SK-N-SH (cell line): ENCODE measurements at regions not wholly inside any gene's neighbourhood (a gene's known extent, or its start where the extent isn't known, plus 50 kb on each side); places are given as distances from the start of the nearest gene placed in this dataset.

Experiments used
- CTCF ChIA-PET: fragments of 300-600, 350-600 bp; formaldehyde crosslinking; extraction: SDS; loops from one replicate; lab custom pipeline; 2021; lab: Yijun Ruan, JAX
- POLR2A ChIA-PET: fragments of 350-600 bp; sonication (Branson Sonifier 250); formaldehyde crosslinking; extraction: SDS; loops from one replicate; lab custom pipeline; 2020; ENCODE audit warnings: antibody characterized with exemption, inconsistent platforms; lab: Yijun Ruan, JAX
- DNase-seq: peaks from one replicate; pipeline ENCODE4 v3.0.0; 2012
- H2AFZ ChIP-seq: fragments of 200-600 bp; sonication (generic); 2 replicates; pipeline ENCODE4 v1.8.1; 2016; ENCODE audit warnings: antibody characterized with exemption, mild to moderate bottlenecking, low read depth
- H3F3A ChIP-seq: fragments of 200-600 bp; sonication (generic); replicated peaks from 2 replicates; pipeline ENCODE3; 2016; ENCODE audit warnings: antibody characterized with exemption, mild to moderate bottlenecking; ENCODE audit not compliant: insufficient read depth
- H3K27ac ChIP-seq, 2 experiments: fragments of 200-500 bp in 1 of 2; fragments of 200-600 bp in 1 of 2; sonication (Bioruptor generic) in 1 of 2; sonication (generic), shearing (Covaris generic) in 1 of 2; 2 replicates each; pipeline versions ENCODE4 v1.5.1 to v1.6.1; 2014 to 2016; ENCODE audit warnings: low read depth in 2 of 2, inconsistent platforms in 1 of 2, low read length in 1 of 2, mild to moderate bottlenecking in 1 of 2, mixed read lengths in 1 of 2
- H3K27me3 ChIP-seq: fragments of 200-600 bp; sonication (generic), shearing (Covaris generic); 2 replicates; pipeline ENCODE4 v1.6.1; 2016; ENCODE audit warnings: mixed run types; ENCODE audit not compliant: insufficient read depth
- H3K36me3 ChIP-seq, 2 experiments: fragments of 200-500 bp in 1 of 2; fragments of 200-600 bp in 1 of 2; sonication (Bioruptor generic) in 1 of 2; sonication (generic) in 1 of 2; replicated peaks in 1 of 2; 2 replicates each; pipeline versions ENCODE3 to v1.5.1; 2014 to 2016; ENCODE audit warnings: low read length in 1 of 2, mild to moderate bottlenecking in 1 of 2; ENCODE audit not compliant: insufficient read depth in 2 of 2, control insufficient read depth in 1 of 2
- H3K4me1 ChIP-seq, 2 experiments: fragments of 200-500 bp in 1 of 2; fragments of 200-600 bp in 1 of 2; sonication (Bioruptor generic) in 1 of 2; sonication (generic), shearing (Covaris generic) in 1 of 2; 2 replicates each; pipeline versions ENCODE4 v1.5.1 to v1.6.1; 2014 to 2016; ENCODE audit warnings: low read depth in 1 of 2, low read length in 1 of 2, mixed run types in 1 of 2; ENCODE audit not compliant: insufficient read depth in 2 of 2, control insufficient read depth in 1 of 2
- H3K4me2 ChIP-seq: fragments of 200-600 bp; sonication (generic), shearing (Covaris generic); 2 replicates; pipeline ENCODE4 v1.6.1; 2017; ENCODE audit warnings: mixed run types
- H3K4me3 ChIP-seq, 2 experiments: fragments of 200-500 bp in 1 of 2; fragments of 200-600 bp in 1 of 2; sonication (Bioruptor generic) in 1 of 2; sonication (generic), shearing (Covaris generic) in 1 of 2; 2 replicates each; pipeline versions ENCODE4 v1.5.1 to v1.8.1; 2014 to 2016; ENCODE audit warnings: low read depth in 2 of 2, inconsistent platforms in 1 of 2, low read length in 1 of 2, mild to moderate bottlenecking in 1 of 2, mixed read lengths in 1 of 2, moderate library complexity in 1 of 2
- H3K79me2 ChIP-seq: fragments of 200-600 bp; sonication (generic); 2 replicates; pipeline ENCODE4 v1.8.1; 2017; ENCODE audit warnings: mild to moderate bottlenecking; ENCODE audit not compliant: insufficient read depth
- H3K9ac ChIP-seq: fragments of 200-600 bp; sonication (generic); 2 replicates; pipeline ENCODE4 v1.6.1; 2017; ENCODE audit warnings: mixed run types
- H3K9me2 ChIP-seq: fragments of 200-600 bp; sonication (generic); 2 replicates; pipeline ENCODE4 v1.6.1; 2017; ENCODE audit warnings: mixed run types
- H3K9me3 ChIP-seq: fragments of 200-600 bp; sonication (generic); 2 replicates; pipeline ENCODE4 v1.6.1; 2017; ENCODE audit warnings: mixed run types, mild to moderate bottlenecking, moderate library complexity
- H4K20me1 ChIP-seq: fragments of 200-600 bp; sonication (generic); 2 replicates; pipeline ENCODE4 v1.6.1; 2017; ENCODE audit warnings: mild to moderate bottlenecking, mixed run types; ENCODE audit not compliant: insufficient read depth
- CTCF ChIP-seq: fragments of 200-600 bp; sonication (generic); IDR thresholded peaks from 2 replicates; pipeline ENCODE4 v1.6.1; 2017; ENCODE audit warnings: antibody characterized with exemption, mild to moderate bottlenecking, moderate library complexity
- FOXJ3 ChIP-seq: sonication (generic); formaldehyde crosslinking; IDR thresholded peaks from 2 replicates; pipeline ENCODE4 v1.5.1; 2020; ENCODE audit warnings: mild to moderate bottlenecking, missing genetic modification reagents
- IRF3 ChIP-seq: fragments of 150-350 bp; IDR thresholded peaks from 2 replicates; pipeline ENCODE4 v1.6.1; 2016; ENCODE audit warnings: mild to moderate bottlenecking, low read depth, low read length
- NFIC ChIP-seq: IDR thresholded peaks from 2 replicates; pipeline ENCODE4 v1.4.0; 2012; ENCODE audit warnings: borderline replicate concordance
- POLR2AphosphoS5 ChIP-seq: IDR thresholded peaks from 2 replicates; pipeline ENCODE4 v1.6.1; 2012; ENCODE audit warnings: low read depth, low read length
- RAD21 ChIP-seq: IDR thresholded peaks from 2 replicates; pipeline ENCODE4 v1.6.1; 2012; ENCODE audit warnings: mild to moderate bottlenecking, low read length
- RCOR1 ChIP-seq: fragments of 150-350 bp; IDR thresholded peaks from 2 replicates; pipeline ENCODE4 v1.6.1; 2017; ENCODE audit warnings: antibody characterized with exemption, low read length
- REST ChIP-seq: IDR thresholded peaks from 2 replicates; pipeline ENCODE4 v1.6.1; 2012; ENCODE audit warnings: mild to moderate bottlenecking, low read depth, low read length, moderate library complexity
- TCF12 ChIP-seq: IDR thresholded peaks from 2 replicates; pipeline ENCODE4 v1.4.0; 2012
- ZBTB33 ChIP-seq: IDR thresholded peaks from 2 replicates; pipeline ENCODE4 v1.4.0; 2012; ENCODE audit warnings: low read depth, borderline replicate concordance
- WGBS: methylation state at CpG from one replicate; pipeline ENCODE4 v1.1.6; 2017; ENCODE audit warnings: low lambda C conversion rate; 5-methylcytosine and 5-hydroxymethylcytosine counted together

- no peak for TF ChIP-seq FOXJ3
- no peak for TF ChIP-seq RAD21
- no peak for TF ChIP-seq NFIC
- TF ChIP-seq RCOR1 = no peak
- no peak for TF ChIP-seq CTCF
- TF ChIP-seq ZBTB33 = no peak
- TF ChIP-seq POLR2AphosphoS5 = no peak
- no peak for TF ChIP-seq IRF3
- no peak for TF ChIP-seq TCF12
- no peak for TF ChIP-seq REST
- TF ChIP-seq, all 33 proteins: peak for 0
- no peaks in the 10 kb centered on the region for H3K9me2 ChIP-seq
- H3K79me2 ChIP-seq = no peaks in the 10 kb centered on the region
- no peak for DNase-seq
- 73% methylated on average over 3 of the region's 3 CpGs for WGBS
- no peaks in the 10 kb centered on the region for H3K27me3 ChIP-seq
- H3K4me3 ChIP-seq = no peak overlapping the region
- H3K4me2 ChIP-seq = no peak overlapping the region; the same call in 1 of the 2 replicates
- H3K4me1 ChIP-seq = peaks cover 2 to 18% of the 10 kb centered on the region in 2 experiments; a peak in 2 of 4 replicates
- ChIA-PET CTCF (interaction anchor here (1.1 kb wide), 1 partner anchor 376 kb away, joined by 3 read pairs; no protein-coding TSS in a partner anchor), POLR2A (no interaction called here)
- H2AFZ ChIP-seq = no peak overlapping the region
- H3K27ac ChIP-seq = no peak overlapping the region
- no peaks in the 10 kb centered on the region for H4K20me1 ChIP-seq
- no peaks in the 10 kb centered on the region for H3K9me3 ChIP-seq
- H3K9ac ChIP-seq = no peak overlapping the region
- H3F3A ChIP-seq = peaks cover 21% of the 10 kb centered on the region
- H3K36me3 ChIP-seq = no peaks in the 10 kb centered on the region
Observed at GRCh38 chr5:142527664-142528295, 158.1 kb downstream of the FGF1 start.
